Nephron progenitor cell (in vitro differentiated cells): ENCODE measurements at regions not wholly inside any gene's neighbourhood (a gene's known extent, or its start where the extent isn't known, plus 50 kb on each side); places are given as distances from the start of the nearest gene placed in this dataset.
A peak's percentile ranks its signal among the peaks of the same experiment; 100 is the strongest.

ENCODE experiments used
- DNase-seq: peaks from one replicate; pipeline ENCODE4 v3.0.0; 2021
- H3K27ac Mint-ChIP-seq: 2 replicates; pipeline ENCODE4 v1.8.0; 2021; ENCODE audit warnings: mild to moderate bottlenecking, moderate library complexity, mixed read lengths
- H3K27me3 Mint-ChIP-seq: 2 replicates; pipeline ENCODE4 v1.8.0; 2021; ENCODE audit warnings: mild to moderate bottlenecking, low read depth, mixed read lengths; ENCODE audit not compliant: poor library complexity
- H3K36me3 Mint-ChIP-seq: 2 replicates; pipeline ENCODE4 v1.8.0; 2021; ENCODE audit warnings: low read depth, mixed read lengths
- H3K4me1 Mint-ChIP-seq: 2 replicates; pipeline ENCODE4 v1.8.0; 2021; ENCODE audit warnings: mixed read lengths
- H3K4me3 Mint-ChIP-seq: 2 replicates; pipeline ENCODE4 v1.8.0; 2021; ENCODE audit warnings: mild to moderate bottlenecking, moderate library complexity, mixed read lengths
- H3K9me3 Mint-ChIP-seq: 2 replicates; pipeline ENCODE4 v1.8.0; 2021; ENCODE audit warnings: mild to moderate bottlenecking, moderate library complexity, mixed read lengths
- TF ChIP-seq, protein P1 (sequence below): fragments of 200-600 bp; sonication (generic); IDR thresholded peaks from 2 replicates; pipeline ENCODE4 v1.5.0; 2021; ENCODE audit warnings: antibody characterized with exemption

DNA sequence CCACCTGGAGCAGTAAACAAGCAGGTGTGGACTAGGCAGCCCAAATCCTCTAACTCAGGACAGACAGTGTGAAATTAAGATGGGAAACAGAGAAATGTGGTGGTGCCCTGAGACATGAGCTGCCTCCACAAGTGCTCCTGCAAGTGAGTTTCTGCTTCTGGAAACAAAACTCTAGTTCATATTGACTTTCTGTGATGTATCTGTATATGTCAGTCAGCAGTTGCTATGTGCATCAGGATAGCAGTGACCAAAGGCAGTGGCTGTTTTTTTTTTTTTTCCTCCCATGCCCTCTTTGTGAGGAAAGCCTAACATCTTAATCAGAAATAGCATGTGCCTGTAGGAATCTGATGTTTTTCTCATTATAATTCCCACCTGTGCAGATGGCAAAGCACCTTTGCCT lies 318.4 kb upstream of the SEMA6A start:
- H3K36me3 Mint-ChIP-seq = no peaks in the 10 kb centered on the region
- no peak overlapping the region for H3K27ac Mint-ChIP-seq
- DNase-seq = no peak
- no peak overlapping the region for H3K4me3 Mint-ChIP-seq
- TF ChIP-seq, protein P1, sequence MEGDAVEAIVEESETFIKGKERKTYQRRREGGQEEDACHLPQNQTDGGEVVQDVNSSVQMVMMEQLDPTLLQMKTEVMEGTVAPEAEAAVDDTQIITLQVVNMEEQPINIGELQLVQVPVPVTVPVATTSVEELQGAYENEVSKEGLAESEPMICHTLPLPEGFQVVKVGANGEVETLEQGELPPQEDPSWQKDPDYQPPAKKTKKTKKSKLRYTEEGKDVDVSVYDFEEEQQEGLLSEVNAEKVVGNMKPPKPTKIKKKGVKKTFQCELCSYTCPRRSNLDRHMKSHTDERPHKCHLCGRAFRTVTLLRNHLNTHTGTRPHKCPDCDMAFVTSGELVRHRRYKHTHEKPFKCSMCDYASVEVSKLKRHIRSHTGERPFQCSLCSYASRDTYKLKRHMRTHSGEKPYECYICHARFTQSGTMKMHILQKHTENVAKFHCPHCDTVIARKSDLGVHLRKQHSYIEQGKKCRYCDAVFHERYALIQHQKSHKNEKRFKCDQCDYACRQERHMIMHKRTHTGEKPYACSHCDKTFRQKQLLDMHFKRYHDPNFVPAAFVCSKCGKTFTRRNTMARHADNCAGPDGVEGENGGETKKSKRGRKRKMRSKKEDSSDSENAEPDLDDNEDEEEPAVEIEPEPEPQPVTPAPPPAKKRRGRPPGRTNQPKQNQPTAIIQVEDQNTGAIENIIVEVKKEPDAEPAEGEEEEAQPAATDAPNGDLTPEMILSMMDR = no peak
- peaks cover 2% of the 10 kb centered on the region for H3K27me3 Mint-ChIP-seq
- peaks cover 5% of the 10 kb centered on the region for H3K4me1 Mint-ChIP-seq
- H3K9me3 Mint-ChIP-seq = no peaks in the 10 kb centered on the region

DNA sequence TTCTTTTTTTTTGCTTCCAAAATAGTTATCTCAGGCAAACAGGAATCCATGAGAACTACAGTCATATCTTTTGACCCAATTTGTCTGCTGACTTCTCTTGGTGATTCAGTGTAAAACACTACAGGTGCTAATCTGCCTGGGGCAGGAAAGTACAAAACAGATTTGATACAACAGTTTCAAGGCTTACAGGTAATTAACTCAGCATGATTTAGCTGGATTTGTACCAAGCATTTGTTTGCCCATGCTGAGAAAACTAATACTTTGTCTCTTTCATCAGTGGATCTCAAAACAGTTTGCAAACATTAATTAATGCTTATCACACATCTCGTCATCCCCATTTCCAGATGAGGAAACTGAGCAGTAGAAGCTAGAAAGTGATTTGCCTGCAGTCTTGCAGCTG lies 312.5 kb upstream of the SEMA6A start:
- TF ChIP-seq, protein P1 = no peak
- Mint-ChIP-seq H3K4me1 (peaks cover 15% of the 10 kb centered on the region), H3K9me3 (no peaks in the 10 kb centered on the region), H3K36me3 (no peaks in the 10 kb centered on the region), H3K4me3 (no peak overlapping the region), H3K27me3 (no peaks in the 10 kb centered on the region), H3K27ac (no peak overlapping the region)
- no peak for DNase-seq

DNA sequence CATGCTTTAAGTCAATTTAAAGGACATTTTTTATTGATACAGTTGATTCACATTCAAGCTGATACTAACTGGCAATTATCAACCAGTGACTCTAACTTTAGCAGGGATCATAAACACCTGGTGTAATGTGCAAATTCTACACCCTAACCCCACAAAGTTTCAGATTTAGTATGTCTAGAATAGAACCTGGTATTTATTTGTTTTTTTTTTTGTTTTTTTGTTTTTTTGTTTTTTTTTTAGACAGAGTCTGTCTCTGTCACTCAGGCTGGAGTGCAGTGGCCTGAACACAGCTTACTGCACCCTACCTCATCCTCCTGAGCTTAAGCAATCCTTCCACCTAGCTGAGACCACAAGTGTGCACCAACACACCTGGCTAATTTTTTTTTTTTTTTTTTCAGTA lies 311.2 kb upstream of the SEMA6A start:
- no peak for DNase-seq
- Mint-ChIP-seq H3K27me3 (no peaks in the 10 kb centered on the region), H3K4me3 (no peak overlapping the region), H3K9me3 (no peaks in the 10 kb centered on the region), H3K27ac (no peak overlapping the region), H3K4me1 (peaks cover 15% of the 10 kb centered on the region), H3K36me3 (no peaks in the 10 kb centered on the region)
- TF ChIP-seq, protein P1 = no peak

DNA sequence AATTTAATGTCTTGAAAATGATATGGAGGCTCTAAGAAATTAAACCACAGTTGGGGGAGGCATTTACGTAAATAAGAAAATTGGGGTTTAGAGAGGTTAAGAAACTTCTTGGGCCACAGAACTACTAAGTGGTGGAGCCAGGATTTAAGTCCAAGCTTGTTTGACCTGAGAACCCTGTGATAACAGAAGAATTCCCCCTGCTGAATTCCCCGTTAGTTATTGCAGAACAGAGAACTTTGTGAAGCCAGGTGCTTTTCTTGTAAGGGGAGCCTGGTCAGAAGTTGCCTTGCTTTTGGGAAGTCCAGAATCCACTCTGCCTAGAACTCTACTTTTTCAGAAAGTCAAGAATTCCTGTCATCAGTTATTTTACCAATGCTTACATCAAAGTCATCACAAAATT lies 309.3 kb upstream of the SEMA6A start:
- peak overlapping the region; percentile 91 for H3K27ac Mint-ChIP-seq
- no peaks in the 10 kb centered on the region for H3K36me3 Mint-ChIP-seq
- peaks cover 10% of the 10 kb centered on the region for H3K4me1 Mint-ChIP-seq
- TF ChIP-seq, protein P1 = no peak
- DNase-seq = no peak
- no peak overlapping the region for H3K4me3 Mint-ChIP-seq
- no peaks in the 10 kb centered on the region for H3K27me3 Mint-ChIP-seq
- H3K9me3 Mint-ChIP-seq = no peaks in the 10 kb centered on the region

DNA sequence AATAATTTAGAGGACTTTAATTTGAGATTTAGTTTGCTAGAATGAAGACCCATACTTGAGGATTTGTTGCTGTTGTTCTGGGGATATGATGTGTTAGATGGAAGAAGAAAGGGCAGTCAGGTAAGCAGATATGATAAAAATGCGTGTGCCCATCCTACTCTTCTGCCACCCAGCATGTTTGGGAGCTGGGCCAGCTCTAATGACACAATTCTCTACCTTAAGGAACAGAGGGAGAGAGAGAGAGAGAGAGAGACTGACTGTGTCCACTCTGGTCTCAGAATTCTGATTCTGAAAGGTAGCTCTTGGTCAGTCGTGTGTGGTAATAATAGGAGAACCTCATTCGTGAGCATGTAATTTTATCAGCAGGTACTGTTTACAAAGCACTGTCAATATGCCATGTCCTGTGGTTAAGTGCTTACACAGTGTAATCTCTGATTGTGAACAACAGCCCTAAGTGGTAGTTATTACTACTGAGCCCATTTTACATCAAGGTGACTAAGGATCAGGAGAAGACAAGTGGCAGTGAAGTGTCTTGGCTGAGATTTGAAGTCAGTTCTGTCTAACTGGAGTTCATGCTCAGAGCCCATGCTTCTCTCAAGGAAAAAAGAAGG lies 307.4 kb upstream of the SEMA6A start:
- Mint-ChIP-seq H3K36me3 (peaks cover 10% of the 10 kb centered on the region), H3K27ac (no peak overlapping the region), H3K9me3 (no peaks in the 10 kb centered on the region), H3K4me1 (peaks cover 10% of the 10 kb centered on the region), H3K4me3 (no peak overlapping the region), H3K27me3 (no peaks in the 10 kb centered on the region)
- DNase-seq = no peak
- TF ChIP-seq, protein P1 = no peak

DNA sequence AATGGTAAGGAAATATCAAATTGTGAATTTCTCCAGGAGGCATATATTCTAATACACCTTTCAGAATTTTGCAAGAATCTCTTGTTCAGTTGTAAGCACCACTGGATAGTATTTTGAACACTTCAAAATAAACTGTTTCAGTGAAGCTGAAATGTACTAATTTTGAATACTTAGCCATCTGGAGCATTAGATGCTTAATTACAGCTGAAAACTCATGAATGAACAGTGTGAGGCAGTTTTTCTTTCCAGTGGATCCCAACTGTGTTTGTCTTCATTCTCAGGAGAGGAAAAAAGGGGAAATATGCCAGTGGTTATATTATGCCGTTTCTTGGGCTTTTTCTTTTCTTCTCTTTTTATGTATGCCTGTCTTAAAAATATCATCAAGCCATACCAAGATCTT lies 306.0 kb upstream of the SEMA6A start:
- TF ChIP-seq, protein P1 = no peak
- Mint-ChIP-seq H3K27me3 (peaks cover 4% of the 10 kb centered on the region), H3K4me3 (no peak overlapping the region), H3K9me3 (no peaks in the 10 kb centered on the region), H3K4me1 (peaks cover 10% of the 10 kb centered on the region), H3K36me3 (peaks cover 11% of the 10 kb centered on the region), H3K27ac (no peak overlapping the region)
- DNase-seq = no peak
